DOHH2 (cell line): ENCODE measurements at regions not wholly inside any gene's neighbourhood (a gene's known extent, or its start where the extent isn't known, plus 50 kb on each side); places are given as distances from the start of the nearest gene placed in this dataset.

ENCODE experiments used
- H3F3A ChIP-seq: fragments of 200-600 bp; sonication (generic), shearing (Covaris generic); 2 replicates; pipeline ENCODE4 v1.6.0; 2016; ENCODE audit warnings: antibody characterized with exemption, mild to moderate bottlenecking; ENCODE audit not compliant: control insufficient read depth, insufficient read depth
- H3K27ac ChIP-seq: fragments of 200-600 bp; sonication (generic); 2 replicates; pipeline ENCODE4 v1.5.1; 2014; ENCODE audit warnings: low read depth, mild to moderate bottlenecking, low read length, moderate library complexity
- H3K27me3 ChIP-seq: fragments of 200-600 bp; sonication (generic); 2 replicates; pipeline ENCODE4 v1.6.1; 2014; ENCODE audit warnings: mild to moderate bottlenecking, low read length, mixed read lengths; ENCODE audit not compliant: control insufficient read depth
- H3K36me3 ChIP-seq: fragments of 200-600 bp; sonication (generic); 2 replicates; pipeline ENCODE4 v1.6.1; 2014; ENCODE audit warnings: mild to moderate bottlenecking, low read length, moderate library complexity, mixed read lengths; ENCODE audit not compliant: control insufficient read depth
- H3K4me1 ChIP-seq: fragments of 200-600 bp; sonication (generic); 2 replicates; pipeline ENCODE4 v1.6.1; 2014; ENCODE audit warnings: mild to moderate bottlenecking, low read length, mixed read lengths; ENCODE audit not compliant: control insufficient read depth
- H3K4me2 ChIP-seq: fragments of 200-600 bp; sonication (generic); 2 replicates; pipeline ENCODE4 v1.6.0; 2014; ENCODE audit warnings: mild to moderate bottlenecking, low read length, moderate library complexity
- H3K4me3 ChIP-seq: fragments of 200-600 bp; sonication (generic); 2 replicates; pipeline ENCODE4 v1.5.1; 2014; ENCODE audit warnings: mild to moderate bottlenecking, low read length, mixed read lengths
- H3K79me2 ChIP-seq: fragments of 200-600 bp; sonication (generic); 2 replicates; pipeline ENCODE4 v1.6.1; 2014; ENCODE audit warnings: mild to moderate bottlenecking, low read length, mixed read lengths; ENCODE audit not compliant: control insufficient read depth
- H3K9me2 ChIP-seq: fragments of 200-600 bp; sonication (generic); replicated peaks from 2 replicates; pipeline ENCODE4 v1.6.1; 2014; ENCODE audit warnings: mild to moderate bottlenecking, low read length, mixed read lengths; ENCODE audit not compliant: control insufficient read depth
- H3K9me3 ChIP-seq: fragments of 200-600 bp; sonication (generic); 2 replicates; pipeline ENCODE4 v1.6.1; 2014; ENCODE audit warnings: antibody characterized with exemption, low read length, mixed read lengths; ENCODE audit not compliant: control insufficient read depth, insufficient read depth
- H4K20me1 ChIP-seq: fragments of 200-600 bp; sonication (generic); 2 replicates; pipeline ENCODE4 v1.6.0; 2014; ENCODE audit warnings: low read depth, mild to moderate bottlenecking, antibody characterized with exemption, low read length, moderate library complexity; ENCODE audit not compliant: control insufficient read depth, insufficient read depth
- CTCF ChIP-seq: fragments of 200-600 bp; sonication (generic); IDR thresholded peaks from one replicate; pipeline ENCODE4 v1.5.1; 2014; ENCODE audit warnings: antibody characterized with exemption, mild to moderate bottlenecking, low read depth, low read length; ENCODE audit not compliant: poor library complexity, severe bottlenecking
- EZH2phosphoT487 ChIP-seq: fragments of 200-600 bp; sonication (generic); IDR thresholded peaks from 2 replicates; pipeline ENCODE4 v1.6.1; 2017; ENCODE audit warnings: borderline replicate concordance, mild to moderate bottlenecking, antibody characterized with exemption, low read length, moderate library complexity, mixed read lengths

DNA sequence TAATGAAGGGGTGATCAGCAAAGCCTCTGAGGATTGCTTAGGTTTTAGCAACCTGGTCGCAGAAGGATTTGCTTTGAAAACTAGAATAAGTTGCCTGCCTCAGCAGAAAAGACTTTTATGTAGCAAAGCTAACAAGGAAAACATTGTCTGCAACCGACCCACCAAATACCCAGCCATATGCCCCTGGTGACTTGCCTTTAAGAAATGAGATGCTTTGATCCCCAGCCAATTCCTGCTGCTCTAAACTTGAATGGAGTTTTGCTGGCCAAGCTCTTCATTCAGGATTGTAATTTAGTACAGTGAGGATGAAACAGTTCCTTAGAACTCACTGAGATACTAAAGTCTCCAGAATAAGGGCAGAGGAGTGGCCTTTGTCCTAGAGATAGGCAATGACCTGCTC is 139.8 kb upstream of the PROK2 start:
- no peak overlapping the region for H3K27ac ChIP-seq
- H4K20me1 ChIP-seq, result no peaks in the 10 kb centered on the region
- no peaks in the 10 kb centered on the region for H3K9me2 ChIP-seq
- no peaks in the 10 kb centered on the region for H3K9me3 ChIP-seq
- H3K4me3 ChIP-seq, result no peak overlapping the region
- TF ChIP-seq EZH2phosphoT487, result no peak
- TF ChIP-seq CTCF, result no peak
- H3F3A ChIP-seq, result no peaks in the 10 kb centered on the region
- H3K36me3 ChIP-seq, result no peaks in the 10 kb centered on the region
- peaks cover 6% of the 10 kb centered on the region; the same call in 1 of the 2 replicates for H3K4me1 ChIP-seq
- peaks cover 68% of the 10 kb centered on the region for H3K27me3 ChIP-seq
- H3K79me2 ChIP-seq, result no peaks in the 10 kb centered on the region
- H3K4me2 ChIP-seq, result no peak overlapping the region

DNA sequence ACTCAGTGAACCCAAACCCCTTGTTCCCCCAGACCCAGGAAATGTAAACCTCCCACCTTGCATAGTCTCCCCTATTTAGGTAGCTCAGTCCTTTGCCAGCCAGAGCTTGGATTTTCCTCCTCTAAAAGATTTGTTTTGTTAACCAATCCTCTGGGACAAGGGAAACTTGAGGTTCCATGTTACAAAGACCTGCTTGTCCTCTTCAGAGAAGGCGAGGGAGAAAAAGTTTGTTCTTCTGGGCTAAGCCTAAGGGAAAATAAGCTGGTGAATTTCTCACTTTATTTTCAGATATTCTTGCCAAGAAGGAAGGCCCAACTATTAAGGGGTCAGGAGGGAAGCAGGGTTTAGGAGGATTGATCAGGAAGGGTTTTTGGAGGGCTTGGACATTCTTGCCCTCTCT is 136.1 kb upstream of the PROK2 start:
- Histone ChIP-seq H3K9me2 (no peaks in the 10 kb centered on the region), H3K4me1 (0 out of 2 replicates have a peak, but pooled peaks cover under 1% of the 10 kb centered on the region), H3K9me3 (no peaks in the 10 kb centered on the region), H4K20me1 (0 out of 2 replicates have a peak, but pooled peaks cover 3% of the 10 kb centered on the region), H3K27me3 (peaks cover 96% of the 10 kb centered on the region), H3K27ac (no peak overlapping the region), H3F3A (no peaks in the 10 kb centered on the region), H3K4me2 (no peak overlapping the region), H3K79me2 (no peaks in the 10 kb centered on the region), H3K4me3 (no peak overlapping the region), H3K36me3 (no peaks in the 10 kb centered on the region)
- no peak for TF ChIP-seq CTCF
- no peak for TF ChIP-seq EZH2phosphoT487

GRCh38 chr3:71919572-71919971 is 134.6 kb upstream of the PROK2 start:
- no peak overlapping the region for H3K4me2 ChIP-seq
- no peaks in the 10 kb centered on the region for H3K79me2 ChIP-seq
- H3K4me1 ChIP-seq, result no peaks in the 10 kb centered on the region
- H3K27ac ChIP-seq, result no peak overlapping the region
- H3K27me3 ChIP-seq, result peaks cover 98% of the 10 kb centered on the region
- H3K9me3 ChIP-seq, result no peaks in the 10 kb centered on the region
- TF ChIP-seq EZH2phosphoT487 (no peak), CTCF (no peak)
- H3K4me3 ChIP-seq, result no peak overlapping the region
- H3K9me2 ChIP-seq, result no peaks in the 10 kb centered on the region
- H3F3A ChIP-seq, result no peaks in the 10 kb centered on the region
- H4K20me1 ChIP-seq, result 0 out of 2 replicates have a peak, but pooled peaks cover 3% of the 10 kb centered on the region
- no peaks in the 10 kb centered on the region for H3K36me3 ChIP-seq

GRCh38 chr3:71917545-71917944 is 132.6 kb upstream of the PROK2 start:
- H3K36me3 ChIP-seq, result no peaks in the 10 kb centered on the region
- peaks cover 96% of the 10 kb centered on the region for H3K27me3 ChIP-seq
- H3K4me3 ChIP-seq, result no peak overlapping the region

More at GRCh38 chr3:71917545-71917944, 132.6 kb upstream of the PROK2 start:
- no peaks in the 10 kb centered on the region for H3K9me2 ChIP-seq
- no peaks in the 10 kb centered on the region for H3K79me2 ChIP-seq
- H4K20me1 ChIP-seq, result 0 out of 2 replicates have a peak, but pooled peaks cover 3% of the 10 kb centered on the region
- no peak overlapping the region for H3K27ac ChIP-seq
- no peak overlapping the region for H3K4me2 ChIP-seq
- H3F3A ChIP-seq, result no peaks in the 10 kb centered on the region
- H3K4me1 ChIP-seq, result no peaks in the 10 kb centered on the region
- TF ChIP-seq EZH2phosphoT487 (no peak), CTCF (no peak)
- H3K9me3 ChIP-seq, result no peaks in the 10 kb centered on the region
